WTC11 (cell line): ENCODE measurements at regions not wholly inside any gene's neighbourhood (a gene's known extent, or its start where the extent isn't known, plus 50 kb on each side); places are given as distances from the start of the nearest gene placed in this dataset.

Experiments used
- ATF1 ChIP-seq: sonication (generic); formaldehyde crosslinking; IDR thresholded peaks from 2 replicates; pipeline ENCODE4 v1.8.1; 2023; ENCODE audit warnings: mild to moderate bottlenecking, moderate library complexity, missing genetic modification reagents
- ATF6 ChIP-seq: sonication (generic); formaldehyde crosslinking; IDR thresholded peaks from 2 replicates; pipeline ENCODE4 v1.8.1; 2023; ENCODE audit warnings: mild to moderate bottlenecking, missing genetic modification reagents
- CTCF ChIP-seq: fragments of 200-600 bp; IDR thresholded peaks from 2 replicates; pipeline ENCODE4 v1.8.0; 2022; ENCODE audit warnings: antibody characterized with exemption
- E2F4 ChIP-seq: sonication (generic); formaldehyde crosslinking; IDR thresholded peaks from 2 replicates; pipeline ENCODE4 v1.8.1; 2022; ENCODE audit warnings: low read depth, mild to moderate bottlenecking, moderate library complexity, missing genetic modification reagents, borderline replicate concordance
- ELF4 ChIP-seq: sonication (generic); formaldehyde crosslinking; IDR thresholded peaks from 2 replicates; pipeline ENCODE4 v1.8.1; 2022; ENCODE audit warnings: low read depth, mild to moderate bottlenecking, moderate library complexity, missing genetic modification reagents
- EMX1 ChIP-seq: fragments of 250-450 bp; sonication (Bioruptor Pico); IDR thresholded peaks from 2 replicates; pipeline ENCODE4 v1.8.0; 2021; ENCODE audit warnings: mild to moderate bottlenecking
- ERG ChIP-seq: fragments of 250-450 bp; sonication (Bioruptor Pico); IDR thresholded peaks from 2 replicates; pipeline ENCODE4 v1.8.0; 2021; ENCODE audit warnings: mild to moderate bottlenecking
- ESRRA ChIP-seq: sonication (generic); formaldehyde crosslinking; IDR thresholded peaks from 2 replicates; pipeline ENCODE4 v1.8.1; 2022; ENCODE audit warnings: mild to moderate bottlenecking, missing genetic modification reagents, borderline replicate concordance
- FOXJ3 ChIP-seq: sonication (generic); formaldehyde crosslinking; IDR thresholded peaks from 2 replicates; pipeline ENCODE4 v1.9.0; 2021; ENCODE audit warnings: missing genetic modification reagents, mild to moderate bottlenecking, borderline replicate concordance
- FOXK1 ChIP-seq: sonication (generic); formaldehyde crosslinking; IDR thresholded peaks from 2 replicates; pipeline ENCODE4 v1.8.0; 2022; ENCODE audit warnings: mild to moderate bottlenecking, moderate library complexity, missing genetic modification reagents
- GABPB1 ChIP-seq: sonication (generic); formaldehyde crosslinking; IDR thresholded peaks from 2 replicates; pipeline ENCODE4 v1.8.1; 2023; ENCODE audit warnings: mild to moderate bottlenecking, missing genetic modification reagents
- PRDM15 ChIP-seq: sonication (generic); formaldehyde crosslinking; IDR thresholded peaks from 2 replicates; pipeline ENCODE4 v1.8.0; 2022; ENCODE audit warnings: missing genetic modification reagents
- USF2 ChIP-seq: sonication (generic); formaldehyde crosslinking; IDR thresholded peaks from 2 replicates; pipeline ENCODE4 v1.8.1; 2023; ENCODE audit warnings: mild to moderate bottlenecking, missing genetic modification reagents, moderate library complexity

GRCh38 chr4:57740625-57741190 lies 630.5 kb upstream of the IGFBP7 start:
- TF ChIP-seq CTCF (no peak), ATF1 (CRISPR knock-in tag) (no peak), FOXJ3 (no peak), ELF4 (CRISPR knock-in tag) (no peak), PRDM15 (CRISPR knock-in tag) (no peak), EMX1 (CRISPR knock-in tag) (no peak), ESRRA (CRISPR knock-in tag) (no peak), ATF6 (CRISPR knock-in tag) (no peak), USF2 (CRISPR knock-in tag) (no peak), E2F4 (CRISPR knock-in tag) (no peak), ERG (CRISPR knock-in tag) (no peak), FOXK1 (no peak), GABPB1 (CRISPR knock-in tag) (no peak)
